Glomerular visceral epithelial cell (primary cell): ENCODE measurements at regions not wholly inside any gene's neighbourhood (a gene's known extent, or its start where the extent isn't known, plus 50 kb on each side); places are given as distances from the start of the nearest gene placed in this dataset.
A peak's percentile ranks its signal among the peaks of the same experiment; 100 is the strongest.

Source experiments
- DNase-seq: peaks from one replicate; pipeline ENCODE4 v3.0.0-alpha.2; 2016; ENCODE audit errors: extremely low spot score

DNA sequence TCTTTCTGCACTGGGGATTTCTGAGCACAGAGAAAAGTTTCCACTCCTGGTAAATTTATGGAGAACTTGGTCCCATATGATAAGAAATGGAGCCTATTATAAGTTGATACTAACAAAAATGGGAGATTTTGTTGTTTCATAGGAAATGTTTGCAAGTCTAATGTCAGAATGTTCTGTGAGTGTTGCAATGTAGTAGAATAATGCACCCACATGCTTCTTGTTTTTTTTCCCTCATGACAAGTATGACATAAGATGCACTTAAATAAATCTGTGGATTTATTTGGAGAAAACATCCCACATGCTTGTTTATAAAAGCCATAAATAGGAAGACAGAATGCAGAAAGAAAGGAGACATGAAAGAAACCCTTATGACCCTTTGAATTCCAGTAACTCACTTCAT is 50.8 kb upstream of the KCNJ6 start:
- DNase-seq = no peak

DNA sequence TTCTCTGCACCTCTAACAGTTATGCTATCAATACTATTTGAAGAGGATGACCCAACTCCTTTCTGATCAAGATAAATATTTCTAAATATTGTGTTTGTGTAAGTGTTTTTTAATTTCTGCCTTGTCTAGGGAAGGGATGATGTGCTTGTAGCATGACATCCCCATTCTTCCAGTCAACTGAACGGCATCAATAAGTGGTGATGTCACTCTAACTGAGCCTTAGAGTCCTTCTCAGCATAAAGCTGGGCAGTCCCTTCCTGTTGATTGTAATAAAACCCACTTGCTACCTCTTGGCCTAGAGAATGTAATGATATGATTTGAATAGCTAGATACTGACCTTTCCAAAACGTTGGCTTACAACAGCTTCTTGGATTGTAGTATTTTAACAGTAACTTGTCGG is 52.5 kb upstream of the KCNJ6 start:
- no peak for DNase-seq

DNA sequence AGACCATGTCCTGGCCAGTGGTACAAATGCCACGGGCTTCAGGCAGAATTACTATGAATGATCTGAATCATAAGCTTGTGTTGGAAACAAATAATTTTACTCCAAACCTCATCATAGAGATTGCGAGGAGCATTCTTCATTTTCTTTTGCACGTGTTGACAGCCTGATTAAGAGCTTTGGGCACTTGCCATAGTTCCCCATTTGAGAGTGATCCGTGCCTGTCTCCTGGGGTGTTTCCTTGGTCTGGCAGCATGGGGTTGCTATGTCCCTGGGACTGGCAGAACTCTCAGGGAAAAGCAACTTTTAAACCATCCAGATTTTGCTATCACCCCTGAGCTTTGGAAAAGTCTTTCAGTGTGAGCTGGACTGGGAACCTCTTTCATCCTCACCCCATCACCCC is 54.3 kb upstream of the KCNJ6 start:
- no peak for DNase-seq

DNA sequence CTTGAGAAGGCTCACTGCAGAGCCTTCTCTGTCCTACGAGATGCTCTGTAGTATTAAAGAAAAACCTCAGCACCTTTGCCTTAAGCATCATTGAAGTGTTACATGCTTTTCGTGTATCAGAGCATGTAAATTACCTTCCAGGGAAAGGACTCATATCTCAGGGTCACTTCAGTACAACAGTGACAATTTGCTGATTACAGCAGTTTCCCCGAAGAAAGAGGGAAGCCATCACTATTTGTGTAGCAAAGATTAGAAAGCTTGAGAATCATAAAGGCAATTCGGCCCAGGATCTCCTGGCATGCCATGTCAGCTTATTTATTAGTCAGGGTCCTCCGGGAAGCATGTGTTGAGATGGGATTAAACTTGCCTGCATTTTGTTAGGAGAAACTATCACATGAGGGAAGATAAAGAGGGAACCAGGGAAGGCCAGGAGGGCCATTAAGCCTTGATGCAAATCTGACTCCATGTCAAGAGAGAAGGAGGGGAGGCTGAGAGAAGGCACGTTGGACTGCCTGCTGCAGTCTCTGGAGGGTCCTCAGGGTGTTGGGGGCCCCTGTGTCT is 55.2 kb upstream of the KCNJ6 start:
- DNase-seq = no peak

DNA sequence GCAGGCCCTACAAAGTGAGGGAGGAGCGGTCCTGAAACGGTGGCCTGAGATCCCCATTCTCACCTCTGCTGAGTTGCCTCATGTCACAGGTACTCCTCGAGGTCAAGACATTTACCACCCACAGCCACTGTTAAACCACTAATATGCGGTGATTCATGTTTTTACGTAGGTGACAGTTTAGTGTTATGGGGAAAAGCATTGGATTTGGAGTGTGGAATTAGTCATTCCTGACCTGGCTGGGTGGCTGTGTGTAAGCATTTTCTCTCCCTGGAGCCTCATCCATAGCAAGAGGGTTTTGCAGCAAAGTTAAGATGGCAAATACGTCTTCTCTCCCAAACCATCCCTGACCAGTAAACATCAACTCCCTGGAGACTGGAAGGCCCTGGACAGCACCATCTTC is 57.8 kb upstream of the KCNJ6 start:
- peak; percentile 83 for DNase-seq

DNA sequence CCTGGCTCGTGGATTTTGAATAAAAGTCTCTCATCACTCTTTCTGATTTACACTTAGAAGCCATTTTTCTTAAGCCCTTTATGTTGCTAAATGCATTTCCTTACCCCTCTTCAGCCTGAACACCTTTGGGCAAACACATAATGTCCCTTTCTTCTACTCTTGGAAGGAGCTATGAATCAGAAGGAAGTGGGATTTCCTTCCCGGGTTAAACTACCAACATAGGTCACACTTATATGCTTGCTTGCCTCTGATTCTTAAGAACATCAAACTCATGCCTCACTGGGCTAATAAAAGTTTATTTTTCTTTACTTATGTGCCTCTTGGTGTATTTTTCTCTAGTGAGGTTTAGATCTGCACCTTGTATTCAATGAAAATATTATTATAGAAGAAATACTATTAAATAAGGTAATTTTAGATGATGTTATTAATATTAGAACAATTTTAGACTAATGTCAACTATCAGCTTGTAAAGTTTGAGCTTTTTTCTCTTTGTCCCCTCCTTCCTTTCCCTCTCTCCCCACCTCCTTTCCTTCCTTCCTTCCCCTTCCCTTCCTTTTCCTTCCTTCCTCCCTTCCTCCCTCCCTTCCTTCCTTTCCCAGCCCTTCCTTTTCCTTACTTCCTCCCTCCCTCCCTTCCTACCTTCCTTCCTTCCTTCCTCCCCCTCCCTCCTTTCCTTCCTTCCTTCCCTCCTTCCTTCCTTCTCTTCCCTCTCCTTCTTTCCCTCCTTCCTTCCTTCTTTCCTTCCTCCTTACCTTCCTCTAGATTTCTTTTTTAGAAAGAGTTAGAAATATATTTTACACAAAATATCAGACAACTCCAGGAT is 66.5 kb upstream of the KCNJ6 start:
- DNase-seq = peak; percentile 21

DNA sequence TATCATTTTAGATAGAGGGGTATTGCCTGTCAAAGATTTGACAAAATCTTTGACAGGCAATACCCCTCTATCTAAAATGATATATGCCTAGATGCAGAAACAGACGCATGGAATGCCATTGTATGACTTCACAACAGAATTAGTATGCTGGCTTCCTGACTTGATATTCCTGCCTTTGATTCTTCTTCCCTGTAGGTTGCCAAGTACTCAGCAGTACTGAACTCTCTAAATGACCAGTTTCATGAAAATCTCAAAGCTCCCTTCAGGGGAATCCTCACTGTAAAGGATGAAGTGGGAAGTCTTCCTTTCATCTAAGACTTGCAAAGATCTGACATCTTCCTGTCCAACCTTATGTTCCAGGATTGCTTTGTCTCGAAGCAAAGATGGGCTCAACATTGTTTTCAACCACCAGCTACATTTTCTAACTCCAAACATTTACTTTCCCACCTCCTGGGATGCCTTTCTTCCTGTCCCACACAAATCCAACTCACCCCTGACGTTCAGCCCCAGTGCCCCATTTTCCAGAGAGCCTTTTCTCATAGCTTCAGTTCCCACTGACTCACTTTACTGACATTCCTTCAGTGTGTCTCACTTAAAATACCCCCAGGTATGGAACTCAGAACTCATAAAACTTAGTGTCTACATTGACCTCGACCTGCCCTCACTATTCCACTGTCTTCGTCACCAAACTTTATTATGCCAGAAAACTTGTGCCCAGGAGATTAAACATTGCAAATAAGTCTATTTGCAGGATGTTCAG is 67.3 kb upstream of the KCNJ6 start:
- peak; percentile 76 for DNase-seq

DNA sequence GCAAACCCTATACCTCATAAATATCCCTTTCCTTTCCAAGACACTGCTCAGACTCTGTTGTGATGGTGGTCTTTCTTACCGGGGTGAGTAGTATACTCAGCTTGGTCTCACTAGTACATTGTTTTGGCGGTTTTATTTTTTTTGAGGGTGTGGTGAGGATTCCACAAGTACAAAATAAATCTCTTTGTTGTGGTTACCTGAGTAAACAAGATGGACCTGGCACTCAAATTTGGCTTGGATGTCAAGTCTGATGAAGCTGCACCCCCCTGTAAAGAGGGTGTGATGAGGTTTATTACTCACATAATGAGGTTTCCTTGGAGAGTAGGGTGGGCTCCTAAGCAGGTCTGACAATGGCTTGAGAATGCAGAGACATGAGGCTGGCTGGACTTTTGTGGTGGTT is 68.2 kb upstream of the KCNJ6 start:
- DNase-seq = peak; percentile 6

DNA sequence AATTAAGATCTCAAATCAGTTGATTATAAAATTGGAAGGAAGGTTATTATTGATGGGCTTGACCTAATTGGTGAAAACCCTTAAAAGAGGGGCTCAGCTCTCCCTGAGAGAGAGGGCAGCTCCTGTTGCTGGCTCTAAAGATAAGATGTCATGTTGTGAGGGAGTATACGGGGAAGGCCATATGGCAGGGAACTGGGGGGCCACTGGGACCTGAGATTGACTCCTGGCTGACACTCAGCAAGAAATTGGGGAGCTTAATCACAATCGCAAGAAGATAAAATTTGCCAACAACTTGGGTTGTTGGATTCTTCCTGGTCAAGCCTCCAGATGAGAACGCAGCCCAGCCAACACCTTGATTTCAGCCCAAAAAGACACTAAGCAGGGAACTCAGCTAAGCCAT is 69.7 kb upstream of the KCNJ6 start:
- DNase-seq = no peak

DNA sequence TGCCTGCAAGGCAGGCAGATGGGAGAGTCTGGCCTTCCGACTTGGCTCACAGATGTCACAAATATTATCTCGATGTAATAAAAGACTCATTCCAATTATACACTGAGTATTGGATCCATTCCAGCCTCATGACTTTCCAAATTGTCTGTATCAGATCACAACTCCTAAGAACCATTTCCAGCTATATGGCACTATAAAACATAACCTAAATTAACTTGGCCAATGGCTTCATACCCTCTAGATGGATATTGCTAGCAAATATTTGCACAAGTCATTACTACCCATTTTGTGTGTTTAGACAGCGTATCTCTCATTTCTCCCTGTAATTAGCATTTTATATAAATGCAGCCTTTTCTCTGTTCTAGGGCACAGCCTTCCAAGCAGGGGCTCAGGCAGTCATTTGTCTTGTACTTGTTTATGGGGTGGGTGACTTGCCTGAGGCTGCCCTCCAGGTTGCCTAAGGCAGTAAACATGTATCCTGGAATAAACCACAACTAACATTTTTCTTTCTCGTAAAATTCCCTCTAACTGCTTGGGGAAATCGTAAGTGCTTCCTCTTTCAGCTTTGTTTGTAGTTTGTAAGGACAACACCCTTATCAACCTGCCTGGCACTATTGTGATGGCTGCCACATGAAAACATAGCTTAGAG is 70.6 kb upstream of the KCNJ6 start:
- no peak for DNase-seq

DNA sequence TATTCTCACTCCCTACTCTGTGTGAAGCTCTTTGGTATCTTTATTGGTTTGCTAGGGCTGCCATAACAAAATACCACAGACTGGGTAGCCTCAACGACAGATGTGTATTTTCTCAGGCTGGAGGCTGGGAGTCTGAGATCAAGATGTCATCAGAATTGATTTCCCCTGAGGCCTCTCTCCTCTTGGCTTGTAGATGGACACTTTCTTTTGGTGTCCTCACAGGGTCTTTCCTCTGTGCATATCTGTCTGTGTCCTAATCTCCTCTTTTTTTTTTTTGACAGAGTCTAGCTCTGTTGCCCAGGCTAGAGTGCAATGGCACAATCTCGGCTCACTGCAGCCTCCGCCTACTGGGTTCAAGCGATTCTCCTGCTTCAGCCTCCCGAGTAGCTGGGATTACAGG is 71.4 kb upstream of the KCNJ6 start:
- DNase-seq = no peak

DNA sequence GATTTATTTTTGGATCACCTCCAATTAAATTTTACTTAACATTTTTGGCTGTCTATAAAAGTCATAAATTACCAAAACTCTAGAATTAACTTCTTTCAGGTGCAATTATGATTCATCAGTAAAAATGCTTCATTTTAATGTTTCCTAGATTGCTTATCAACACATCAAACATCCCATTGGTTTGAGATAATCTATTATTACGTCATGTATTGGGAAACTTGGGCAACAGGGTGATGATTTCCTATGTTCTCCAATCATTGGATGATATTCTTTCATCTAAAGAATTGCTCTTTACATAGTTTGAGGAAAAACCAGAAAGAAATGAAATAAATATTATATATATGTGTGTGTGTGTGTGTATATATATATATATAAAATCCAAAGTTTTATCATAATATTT is 76.8 kb upstream of the KCNJ6 start:
- no peak for DNase-seq

DNA sequence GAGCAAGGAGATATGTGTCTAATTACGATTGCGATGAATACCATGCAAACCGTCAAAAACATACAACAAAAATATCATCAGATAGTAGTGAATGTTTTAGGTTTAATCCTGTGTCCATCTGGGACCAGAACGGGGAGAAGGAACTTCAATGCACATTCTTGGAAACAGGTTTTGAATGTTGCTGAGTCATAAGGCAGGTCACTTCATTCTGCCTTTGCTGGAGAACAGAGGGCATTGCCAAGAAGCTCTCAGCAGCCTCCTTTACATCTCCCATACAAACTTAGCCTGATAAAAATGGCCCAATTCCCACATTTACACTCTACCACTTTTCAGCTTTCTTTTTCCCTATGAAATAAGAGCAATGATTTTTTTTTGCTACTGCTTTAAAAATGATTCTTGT is 78.0 kb upstream of the KCNJ6 start:
- DNase-seq = no peak

DNA sequence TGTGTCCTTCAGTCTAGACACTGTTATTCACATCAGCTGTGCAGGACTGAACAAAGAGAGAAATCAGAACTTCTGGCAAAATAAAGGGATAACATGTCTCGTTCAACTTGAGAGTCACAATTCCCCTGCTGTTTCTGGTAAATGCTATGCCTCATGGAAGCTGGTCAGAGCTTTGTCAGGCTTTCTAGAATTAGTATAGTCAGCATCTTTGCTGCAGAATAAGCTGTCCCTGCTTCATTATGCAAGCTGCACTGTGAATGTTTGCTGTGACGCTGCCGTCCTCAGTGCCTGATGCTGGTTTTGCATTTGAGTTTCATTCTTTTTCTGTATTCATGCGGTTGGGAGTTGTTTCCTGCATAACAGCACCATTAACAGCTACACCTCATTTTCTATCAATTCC is 96.4 kb upstream of the KCNJ6 start:
- DNase-seq = no peak

DNA sequence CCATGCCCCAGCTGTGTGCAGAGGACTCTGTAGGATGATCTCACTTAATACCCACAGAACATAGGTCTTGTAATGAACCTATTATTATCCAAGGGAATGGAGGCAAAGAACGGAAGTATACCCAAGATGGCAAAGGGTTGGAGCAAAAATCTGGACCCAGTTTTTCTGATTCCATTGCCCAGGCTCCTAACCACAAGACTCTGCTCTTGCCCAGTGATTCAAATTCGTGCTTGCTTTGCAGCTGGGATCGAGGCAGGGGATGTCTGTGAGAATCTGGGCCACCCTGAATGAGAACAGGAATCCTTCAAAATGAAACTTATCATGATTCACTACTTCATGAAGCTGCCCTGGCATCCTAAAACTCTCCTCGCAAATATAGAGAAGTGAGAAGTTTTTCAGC is 97.5 kb upstream of the KCNJ6 start:
- DNase-seq = peak; percentile 15

DNA sequence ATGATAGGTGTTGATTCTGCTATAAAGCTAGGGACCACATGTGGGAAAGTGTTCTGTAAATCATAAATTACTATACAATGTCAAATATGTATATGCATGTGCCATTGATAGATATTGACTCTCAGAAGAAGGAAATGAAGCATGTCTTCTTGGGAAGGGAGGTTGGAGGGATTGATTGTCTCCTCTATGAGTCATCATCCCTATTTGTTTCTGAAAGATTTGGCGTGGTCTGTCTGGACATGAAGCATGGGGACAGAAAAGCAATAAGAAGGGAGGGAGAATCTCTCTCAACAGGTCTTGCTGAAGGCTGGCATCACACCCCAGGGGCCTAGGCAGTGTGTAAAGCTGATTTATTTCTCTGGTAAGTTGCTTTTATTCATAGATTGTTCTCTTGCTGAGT is 98.0 kb upstream of the KCNJ6 start:
- no peak for DNase-seq

DNA sequence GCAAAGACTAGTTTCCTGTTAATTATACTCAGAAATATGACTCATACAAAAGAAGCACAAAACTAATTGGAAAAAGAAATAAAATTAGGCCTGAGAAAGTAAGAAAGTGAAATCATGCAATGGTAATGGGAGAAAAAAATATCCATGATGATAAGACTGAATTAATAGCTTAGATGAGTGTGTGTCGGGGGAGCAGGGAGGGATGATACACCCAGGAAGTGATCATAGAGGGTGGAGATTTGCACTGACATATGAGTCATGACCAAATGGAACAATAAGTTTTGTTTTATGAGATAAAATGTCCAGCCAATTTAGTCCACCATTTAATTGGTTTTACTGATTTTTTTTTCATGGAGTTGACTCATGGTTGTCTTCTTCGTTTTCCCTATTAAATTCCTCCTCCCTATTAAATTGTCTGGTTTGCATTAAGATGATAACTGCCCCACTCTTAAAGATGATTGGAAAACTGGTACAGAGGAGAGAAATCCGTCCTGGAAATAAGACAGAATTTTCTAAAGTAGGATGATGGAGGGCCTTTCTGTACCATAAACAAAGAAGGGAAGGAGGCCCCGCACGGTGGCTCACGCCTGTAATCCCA is 111.7 kb upstream of the KCNJ6 start:
- DNase-seq = peak; percentile 18

DNA sequence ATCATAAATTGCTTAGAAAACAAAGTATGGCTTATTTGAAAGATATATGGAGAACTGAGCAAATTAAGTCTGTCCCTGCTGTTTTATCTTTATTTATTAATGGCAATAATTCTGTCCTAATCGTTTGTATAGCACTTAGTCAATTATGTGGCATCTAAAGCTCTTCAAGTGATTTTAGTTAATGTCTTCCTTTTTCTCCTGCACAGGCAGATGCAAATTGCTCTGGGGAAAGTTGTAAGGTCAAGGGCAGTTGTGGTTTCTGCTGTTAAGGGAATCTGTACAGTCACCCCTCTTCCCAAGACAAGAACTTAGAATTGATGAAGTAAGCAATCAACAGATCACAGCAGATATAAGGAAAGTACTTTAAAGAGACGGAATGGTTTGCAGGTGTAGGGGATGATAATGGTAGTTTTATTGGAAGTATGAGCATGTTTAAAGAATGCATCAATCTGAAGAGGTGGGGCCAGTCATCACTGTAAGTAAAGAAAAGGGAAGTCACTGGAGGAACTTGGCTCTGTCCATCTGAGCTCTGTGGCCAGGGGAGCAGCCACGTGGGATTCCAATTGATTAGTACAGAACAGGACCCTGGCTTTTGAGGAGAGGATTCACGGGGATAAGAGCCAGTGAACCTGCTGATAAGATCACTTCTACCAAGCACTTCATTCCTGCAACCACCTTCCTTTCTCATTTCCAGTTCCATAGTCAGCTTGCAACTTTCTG is 116.0 kb upstream of the KCNJ6 start:
- no peak for DNase-seq

DNA sequence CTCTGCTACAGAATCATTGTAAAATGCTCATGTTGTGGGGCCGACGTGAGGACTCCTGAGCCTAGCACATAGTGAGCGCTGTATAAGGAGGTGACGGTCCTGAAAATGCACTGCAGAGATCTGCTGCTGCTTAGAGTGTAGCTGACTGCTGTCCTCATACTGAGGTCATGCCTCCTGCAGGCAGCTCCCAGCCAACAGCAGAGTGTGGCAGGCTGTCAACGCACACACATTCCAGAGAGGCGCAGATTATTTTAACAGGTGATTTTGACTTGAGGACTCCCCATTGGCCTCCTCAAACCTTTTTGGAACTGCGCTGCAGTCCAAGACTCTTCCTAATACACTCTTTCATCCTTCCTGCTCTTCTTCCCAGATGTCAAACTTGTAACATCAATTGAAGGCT is 119.8 kb upstream of the KCNJ6 start:
- DNase-seq = no peak

DNA sequence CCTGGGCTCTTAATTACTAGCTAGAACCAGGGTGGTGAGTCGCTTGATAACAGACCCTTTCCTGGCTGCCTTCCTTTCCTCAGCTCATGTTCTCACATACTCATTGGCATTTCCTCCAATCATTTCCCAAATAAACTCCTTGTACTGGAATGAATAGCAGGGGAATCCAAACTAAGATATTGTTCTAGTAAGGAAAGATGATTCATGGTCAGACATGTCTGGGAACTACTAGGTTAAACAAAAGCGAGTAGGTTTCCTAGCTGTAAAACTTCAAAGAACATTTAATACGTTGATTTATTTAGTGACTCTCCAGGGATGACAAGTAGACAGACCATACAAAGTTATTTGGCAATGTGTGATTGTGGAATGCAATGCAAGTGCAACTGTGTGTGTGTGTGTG is 121.2 kb upstream of the KCNJ6 start:
- DNase-seq = no peak

DNA sequence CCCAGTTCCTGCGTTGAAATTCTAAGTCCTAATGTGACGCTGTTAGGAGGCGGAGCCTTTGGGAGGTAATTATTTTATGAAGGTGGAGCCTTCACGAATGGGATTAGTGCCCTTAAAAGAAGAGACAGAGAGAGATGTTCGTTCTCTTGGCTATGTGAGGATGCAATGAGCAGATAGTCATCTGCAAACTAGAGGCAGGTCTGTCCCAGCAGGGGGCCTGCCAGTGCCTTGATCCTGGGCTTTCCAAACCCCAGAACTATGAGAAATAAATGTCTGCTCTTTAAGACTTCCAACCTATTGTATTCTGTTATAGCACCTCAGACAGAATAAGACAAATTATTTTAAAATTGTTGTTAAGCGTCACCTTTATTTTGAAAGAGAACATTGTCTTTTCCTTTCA is 123.1 kb upstream of the KCNJ6 start:
- DNase-seq = no peak

DNA sequence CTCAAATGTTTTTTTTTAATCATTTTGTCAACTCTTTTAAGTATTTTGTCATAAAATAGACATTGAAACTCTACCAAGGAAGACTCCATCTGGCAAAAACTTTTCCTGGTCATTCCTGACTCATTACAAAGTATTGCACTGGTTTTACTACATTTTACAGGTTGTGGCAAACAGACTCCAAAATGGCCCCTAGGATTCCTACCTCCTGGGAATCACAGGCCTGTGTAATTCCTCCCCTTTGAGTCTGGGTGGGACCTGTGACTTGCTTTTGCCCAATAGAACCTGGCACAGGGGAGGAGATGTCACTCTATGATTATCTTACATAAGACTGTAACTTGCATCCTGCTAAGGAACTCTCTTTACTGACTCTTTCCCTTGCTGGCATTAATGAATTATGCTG is 123.6 kb upstream of the KCNJ6 start:
- DNase-seq = no peak
